Loucy (cell line): ENCODE measurements at regions not wholly inside any gene's neighbourhood (a gene's known extent, or its start where the extent isn't known, plus 50 kb on each side); places are given as distances from the start of the nearest gene placed in this dataset.

Source experiments
- H2AFZ ChIP-seq: fragments of 200-600 bp; sonication (generic); 2 replicates; pipeline ENCODE4 v1.6.0; 2016; ENCODE audit warnings: antibody characterized with exemption, mild to moderate bottlenecking, low read length, moderate library complexity
- H3F3A ChIP-seq: fragments of 200-600 bp; 2 replicates; pipeline ENCODE4 v1.6.0; 2016; ENCODE audit warnings: antibody characterized with exemption, low read depth, mild to moderate bottlenecking
- H3K27me3 ChIP-seq: fragments of 200-600 bp; sonication (generic); 2 replicates; pipeline ENCODE4 v1.6.1; 2014; ENCODE audit warnings: low read length, mild to moderate bottlenecking; ENCODE audit not compliant: insufficient read depth, poor library complexity, severe bottlenecking
- H3K36me3 ChIP-seq: fragments of 200-600 bp; sonication (generic); 2 replicates; pipeline ENCODE4 v1.6.1; 2016; ENCODE audit warnings: low read length; ENCODE audit not compliant: insufficient read depth
- H3K4me1 ChIP-seq: fragments of 200-600 bp; sonication (generic); 2 replicates; pipeline ENCODE4 v1.5.1; 2014; ENCODE audit warnings: low read length, mild to moderate bottlenecking; ENCODE audit not compliant: insufficient read depth, poor library complexity, severe bottlenecking
- H3K4me2 ChIP-seq: fragments of 200-600 bp; sonication (generic); 2 replicates; pipeline ENCODE4 v1.6.0; 2014; ENCODE audit warnings: antibody characterized with exemption, low read length, low read depth, mild to moderate bottlenecking; ENCODE audit not compliant: poor library complexity, severe bottlenecking
- H3K4me3 ChIP-seq: fragments of 200-600 bp; sonication (generic); 2 replicates; pipeline ENCODE4 v1.5.1; 2014; ENCODE audit warnings: low read length, mild to moderate bottlenecking, mixed read lengths; ENCODE audit not compliant: poor library complexity, severe bottlenecking
- H3K79me2 ChIP-seq: fragments of 200-600 bp; sonication (generic); 2 replicates; pipeline ENCODE4 v1.6.1; 2014; ENCODE audit warnings: low read length; ENCODE audit not compliant: insufficient read depth
- H3K9ac ChIP-seq: fragments of 200-600 bp; sonication (generic); 2 replicates; pipeline ENCODE4 v1.6.0; 2014; ENCODE audit warnings: mild to moderate bottlenecking, low read depth, low read length, moderate library complexity; ENCODE audit not compliant: poor library complexity, severe bottlenecking
- H3K9me2 ChIP-seq: fragments of 200-600 bp; sonication (generic); replicated peaks from 2 replicates; pipeline ENCODE4 v1.6.1; 2016; ENCODE audit warnings: low read depth, low read length, mixed read lengths
- H3K9me3 ChIP-seq: fragments of 200-600 bp; sonication (generic); 2 replicates; pipeline ENCODE4 v1.6.1; 2014; ENCODE audit warnings: mild to moderate bottlenecking, antibody characterized with exemption, low read length, low read depth; ENCODE audit not compliant: insufficient read depth
- H4K20me1 ChIP-seq: fragments of 200-600 bp; sonication (generic); 2 replicates; pipeline ENCODE4 v1.6.0; 2014; ENCODE audit warnings: antibody characterized with exemption, low read length, mild to moderate bottlenecking; ENCODE audit not compliant: insufficient read depth, poor library complexity, severe bottlenecking
- EZH2phosphoT487 ChIP-seq: fragments of 200-600 bp; IDR thresholded peaks from 2 replicates; pipeline ENCODE4 v1.6.1; 2018; ENCODE audit warnings: antibody characterized with exemption, mild to moderate bottlenecking, moderate library complexity, borderline replicate concordance
- TF ChIP-seq, protein P1 (sequence below): fragments of 200-600 bp; sonication (generic); conservative IDR thresholded peaks from 2 replicates; pipeline ENCODE4 v1.5.1; 2014; ENCODE audit warnings: mild to moderate bottlenecking, antibody characterized with exemption, low read length

DNA sequence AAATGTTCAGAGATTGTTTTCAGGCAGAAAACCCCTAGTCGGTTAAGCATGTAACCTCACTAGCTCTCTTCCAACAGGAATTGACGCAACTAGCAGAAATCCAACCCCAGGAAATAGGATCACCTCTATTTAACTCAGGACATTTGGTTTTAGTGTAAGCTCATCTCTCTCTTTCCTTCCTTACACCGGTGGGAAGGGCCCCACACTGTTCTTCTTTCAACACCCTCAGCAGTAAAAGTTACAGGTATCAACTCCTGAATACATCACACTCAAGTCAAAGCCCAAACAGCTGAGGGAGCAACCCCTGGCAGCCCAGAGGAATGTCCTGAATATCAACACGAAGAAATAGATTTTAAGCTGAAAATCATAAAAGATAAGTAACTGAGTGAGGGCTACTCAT lies 191.2 kb upstream of the KIF2B start:
- no peaks in the 10 kb centered on the region for H3K9me3 ChIP-seq
- H3K27me3 ChIP-seq: no peaks in the 10 kb centered on the region
- no peaks in the 10 kb centered on the region for H3K9me2 ChIP-seq
- no peaks in the 10 kb centered on the region for H3K36me3 ChIP-seq
- no peak overlapping the region for H3K9ac ChIP-seq
- no peak overlapping the region for H3K4me2 ChIP-seq
- no peaks in the 10 kb centered on the region for H3K79me2 ChIP-seq
- no peak overlapping the region for H2AFZ ChIP-seq
- H4K20me1 ChIP-seq: no peaks in the 10 kb centered on the region
- H3K4me1 ChIP-seq: no peaks in the 10 kb centered on the region
- TF ChIP-seq, protein P1, sequence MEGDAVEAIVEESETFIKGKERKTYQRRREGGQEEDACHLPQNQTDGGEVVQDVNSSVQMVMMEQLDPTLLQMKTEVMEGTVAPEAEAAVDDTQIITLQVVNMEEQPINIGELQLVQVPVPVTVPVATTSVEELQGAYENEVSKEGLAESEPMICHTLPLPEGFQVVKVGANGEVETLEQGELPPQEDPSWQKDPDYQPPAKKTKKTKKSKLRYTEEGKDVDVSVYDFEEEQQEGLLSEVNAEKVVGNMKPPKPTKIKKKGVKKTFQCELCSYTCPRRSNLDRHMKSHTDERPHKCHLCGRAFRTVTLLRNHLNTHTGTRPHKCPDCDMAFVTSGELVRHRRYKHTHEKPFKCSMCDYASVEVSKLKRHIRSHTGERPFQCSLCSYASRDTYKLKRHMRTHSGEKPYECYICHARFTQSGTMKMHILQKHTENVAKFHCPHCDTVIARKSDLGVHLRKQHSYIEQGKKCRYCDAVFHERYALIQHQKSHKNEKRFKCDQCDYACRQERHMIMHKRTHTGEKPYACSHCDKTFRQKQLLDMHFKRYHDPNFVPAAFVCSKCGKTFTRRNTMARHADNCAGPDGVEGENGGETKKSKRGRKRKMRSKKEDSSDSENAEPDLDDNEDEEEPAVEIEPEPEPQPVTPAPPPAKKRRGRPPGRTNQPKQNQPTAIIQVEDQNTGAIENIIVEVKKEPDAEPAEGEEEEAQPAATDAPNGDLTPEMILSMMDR: no peak
- TF ChIP-seq EZH2phosphoT487: no peak
- H3K4me3 ChIP-seq: no peak overlapping the region
- no peaks in the 10 kb centered on the region for H3F3A ChIP-seq

DNA sequence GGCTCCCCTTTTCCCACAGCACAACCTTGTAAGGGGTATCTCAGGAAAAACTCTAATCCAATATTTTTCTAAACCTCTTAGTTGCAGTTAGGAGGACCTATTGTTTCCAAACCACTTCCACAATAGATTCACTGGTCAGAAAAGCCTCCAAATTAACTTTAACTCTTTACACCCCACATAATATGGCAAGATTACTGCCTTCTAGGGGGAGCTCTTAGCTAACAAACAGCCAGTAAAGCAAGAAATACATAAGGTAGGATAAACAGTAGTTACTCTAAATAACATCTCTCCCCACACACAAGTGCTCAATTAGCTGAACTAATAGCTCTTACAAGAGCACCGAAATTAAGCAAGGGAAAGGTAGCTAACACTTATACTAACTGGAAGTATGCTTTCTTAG lies 192.1 kb upstream of the KIF2B start:
- no peaks in the 10 kb centered on the region for H3K9me3 ChIP-seq
- H3K9me2 ChIP-seq: no peaks in the 10 kb centered on the region
- TF ChIP-seq EZH2phosphoT487: no peak
- TF ChIP-seq, protein P1: no peak
- H3K4me1 ChIP-seq: no peaks in the 10 kb centered on the region
- no peaks in the 10 kb centered on the region for H3F3A ChIP-seq
- no peak overlapping the region for H3K9ac ChIP-seq
- H4K20me1 ChIP-seq: no peaks in the 10 kb centered on the region
- no peak overlapping the region for H3K4me3 ChIP-seq
- no peaks in the 10 kb centered on the region for H3K79me2 ChIP-seq
- no peak overlapping the region for H3K4me2 ChIP-seq
- no peak overlapping the region for H2AFZ ChIP-seq
- H3K36me3 ChIP-seq: no peaks in the 10 kb centered on the region
- H3K27me3 ChIP-seq: no peaks in the 10 kb centered on the region

DNA sequence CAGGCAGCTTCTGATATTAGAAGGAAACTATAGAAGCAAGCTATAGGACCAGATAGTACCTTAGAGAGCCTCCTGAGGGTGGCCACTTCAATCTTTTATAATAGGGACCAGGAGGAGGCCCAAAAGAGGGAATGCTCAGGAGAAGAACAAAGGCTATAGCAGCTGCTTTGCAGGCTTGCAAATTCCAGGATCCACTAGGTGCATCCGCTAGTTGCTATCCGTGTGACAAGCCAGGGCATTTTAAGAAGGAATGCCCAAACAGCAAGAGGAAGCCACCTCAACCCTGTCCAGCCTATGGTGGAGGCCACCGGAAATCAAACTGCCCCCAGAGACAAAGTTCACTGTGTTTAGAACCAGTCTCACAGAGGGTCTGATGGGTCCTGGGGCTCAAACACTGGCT lies 192.6 kb upstream of the KIF2B start:
- no peaks in the 10 kb centered on the region for H3K4me1 ChIP-seq
- TF ChIP-seq EZH2phosphoT487: no peak
- TF ChIP-seq, protein P1: no peak
- H3K4me3 ChIP-seq: no peak overlapping the region
- no peaks in the 10 kb centered on the region for H3K36me3 ChIP-seq
- H3K79me2 ChIP-seq: no peaks in the 10 kb centered on the region
- no peaks in the 10 kb centered on the region for H3K27me3 ChIP-seq
- H3F3A ChIP-seq: no peaks in the 10 kb centered on the region
- no peak overlapping the region for H3K4me2 ChIP-seq
- H3K9me3 ChIP-seq: no peaks in the 10 kb centered on the region
- H2AFZ ChIP-seq: no peak overlapping the region
- H3K9ac ChIP-seq: no peak overlapping the region
- no peaks in the 10 kb centered on the region for H3K9me2 ChIP-seq
- H4K20me1 ChIP-seq: no peaks in the 10 kb centered on the region
